GM12878 (cell line): ENCODE measurements at regions not wholly inside any gene's neighbourhood (a gene's known extent, or its start where the extent isn't known, plus 50 kb on each side); places are given as distances from the start of the nearest gene placed in this dataset.

Experiments
- ATAC-seq: fragments of 200-7000 bp; cut with Tn5 transposase; 3 replicates; pipeline ENCODE4 v1.9.1; 2020; ENCODE audit warnings: mild to moderate bottlenecking, moderate library complexity
- BruUV-seq: library from RNA; stranded (reverse); fragments of 400-500 nt; replicated peaks from 2 replicates; lab custom pipeline; 2021; lab: Mats Ljungman, UMichigan
- CTCF ChIA-PET: fragments of 300-600 bp; sonication (Branson Sonifier 250); formaldehyde crosslinking; extraction: SDS; loops from one replicate; lab custom pipeline; 2021; ENCODE audit warnings: inconsistent platforms; lab: Yijun Ruan, JAX
- POLR2A ChIA-PET: fragments of 350-600 bp; formaldehyde crosslinking; extraction: SDS; loops from one replicate; lab custom pipeline; 2021; ENCODE audit warnings: inconsistent platforms; lab: Charles Lee
- RAD21 ChIA-PET: fragments of 300-600 bp; sonication (Branson Sonifier 250); formaldehyde crosslinking; loops from one replicate; lab custom pipeline; 2023; ENCODE audit warnings: antibody characterized with exemption; ENCODE audit not compliant: unreplicated experiment; lab: Charles Lee
- SMC1A ChIA-PET: fragments of 300-600 bp; sonication (Branson Sonifier 250); formaldehyde crosslinking; loops from one replicate; lab custom pipeline; 2023; ENCODE audit not compliant: unreplicated experiment, uncharacterized antibody; lab: Charles Lee
- DNase-seq: peaks from one replicate; pipeline ENCODE4 v3.0.0-alpha.2; 2011; ENCODE audit warnings: low read depth, low spot score
- FAIRE-seq: peaks from 3 replicates; lab custom pipeline; 2011; peaks lifted over from hg19 to GRCh38; lab: Jason Lieb, UNC
- H2AFZ ChIP-seq: 2 replicates; pipeline ENCODE4 v1.6.0; 2011; ENCODE audit warnings: low read depth, low read length, control low read depth; ENCODE audit not compliant: control insufficient read depth
- H3K27ac ChIP-seq: 2 replicates; pipeline ENCODE4 v1.5.1; 2011; ENCODE audit warnings: control low read depth; ENCODE audit not compliant: control insufficient read depth, insufficient read depth
- H3K27me3 ChIP-seq, 2 experiments: replicated peaks in 1 of 2; 2 replicates each; pipeline versions ENCODE4 v1.6.0 to v1.6.1; 2011; ENCODE audit warnings: low read length in 1 of 2; ENCODE audit not compliant: control insufficient read depth in 2 of 2, insufficient read depth in 2 of 2
- H3K36me3 ChIP-seq, 2 experiments: 2 replicates each; pipeline ENCODE4 v1.5.1; 2011; ENCODE audit warnings: low read length in 1 of 2; ENCODE audit not compliant: control insufficient read depth in 2 of 2, insufficient read depth in 2 of 2
- H3K4me1 ChIP-seq: 2 replicates; pipeline ENCODE4 v1.6.1; 2011; ENCODE audit warnings: mild to moderate bottlenecking, low read length, moderate library complexity, mixed read lengths; ENCODE audit not compliant: control insufficient read depth, insufficient read depth
- H3K4me2 ChIP-seq: 2 replicates; pipeline ENCODE4 v1.6.0; 2011; ENCODE audit warnings: control low read depth; ENCODE audit not compliant: control insufficient read depth, insufficient read depth
- H3K4me3 ChIP-seq: fragments of 200-600 bp; sonication (generic); 2 replicates; pipeline ENCODE4 v1.5.1; 2016
- H3K79me2 ChIP-seq: 2 replicates; pipeline ENCODE4 v1.6.0; 2011; ENCODE audit warnings: low read length; ENCODE audit not compliant: control insufficient read depth, insufficient read depth
- H3K9ac ChIP-seq: 2 replicates; pipeline ENCODE4 v1.8.0; 2011; ENCODE audit warnings: low read length, control low read depth, mixed read lengths; ENCODE audit not compliant: control insufficient read depth, insufficient read depth
- H3K9me3 ChIP-seq: replicated peaks from 3 replicates; pipeline ENCODE4 v1.5.1; 2011; ENCODE audit warnings: mild to moderate bottlenecking, low read length; ENCODE audit not compliant: control insufficient read depth, insufficient read depth
- H4K20me1 ChIP-seq: 2 replicates; pipeline ENCODE4 v1.6.0; 2011; ENCODE audit not compliant: control insufficient read depth, insufficient read depth
- ETV6 ChIP-seq, 2 experiments: fragments of 450-650 bp in 1 of 2; IDR thresholded peaks in 1 of 2; conservative IDR thresholded peaks in 1 of 2; 2 replicates each; pipeline ENCODE4 v1.6.1; 2014; ENCODE audit warnings: antibody characterized with exemption in 1 of 2, borderline replicate concordance in 1 of 2, low read depth in 1 of 2, mild to moderate bottlenecking in 1 of 2, moderate library complexity in 1 of 2
- HSF1 ChIP-seq: fragments of 150-350 bp; IDR thresholded peaks from 2 replicates; pipeline ENCODE4 v1.6.1; 2014; ENCODE audit warnings: mild to moderate bottlenecking, low read depth, low read length
- MEF2A ChIP-seq: IDR thresholded peaks from 2 replicates; pipeline ENCODE4 v1.6.1; 2011; ENCODE audit warnings: low read depth, mild to moderate bottlenecking, low read length, moderate library complexity; ENCODE audit not compliant: insufficient read depth
- MTA2 ChIP-seq: fragments of 450-650 bp; IDR thresholded peaks from 2 replicates; pipeline ENCODE4 v1.6.1; 2016; ENCODE audit warnings: low read depth, mild to moderate bottlenecking, moderate library complexity
- PRDM15 ChIP-seq: fragments of 450-650 bp; formaldehyde crosslinking; IDR thresholded peaks from 2 replicates; pipeline ENCODE4 v1.4.0; 2020; ENCODE audit warnings: mild to moderate bottlenecking, moderate library complexity
- SRF ChIP-seq, 2 experiments: IDR thresholded peaks; 2 replicates each; pipeline ENCODE4 v1.6.1; 2011; ENCODE audit warnings: low read depth in 2 of 2, low read length in 2 of 2, mild to moderate bottlenecking in 1 of 2, moderate library complexity in 1 of 2
- STAT1 ChIP-seq: fragments of 450-650 bp; conservative IDR thresholded peaks from 2 replicates; pipeline ENCODE4 v1.6.1; 2014; ENCODE audit warnings: antibody characterized with exemption, mild to moderate bottlenecking
- TAF1 ChIP-seq: IDR thresholded peaks from 2 replicates; pipeline ENCODE4 v1.6.1; 2011; ENCODE audit warnings: mild to moderate bottlenecking, low read depth, low read length, borderline replicate concordance
- WGBS: methylation state at CpG from one replicate; pipeline ENCODE4 v1.1.6; 2016; ENCODE audit warnings: low lambda C conversion rate; ENCODE audit not compliant: insufficient replicate concordance, insufficient coverage; ENCODE audit errors: missing lambda C conversion rate; 5-methylcytosine and 5-hydroxymethylcytosine counted together
- in situ Hi-C: fragments of 300-500 bp; cut with MboI; formaldehyde crosslinking; loops from 9 replicates; pipeline ENCODE4 v1.14.3; 2018; ENCODE audit warnings: mixed read lengths
- intact Hi-C: fragments of 100-400 bp; cut with micrococcal nuclease; formaldehyde crosslinking; loops from one replicate; pipeline ENCODE4 v1.14.2; 2022; ENCODE audit not compliant: unreplicated experiment

- Histone ChIP-seq H3K4me3 (no peak overlapping the region), H2AFZ (no peak overlapping the region), H3K79me2 (no peaks in the 10 kb centered on the region), H3K36me3 (no peaks in the 10 kb centered on the region), H3K27me3 (no peaks in the 10 kb centered on the region), H4K20me1 (no peaks in the 10 kb centered on the region), H3K27ac (no peak overlapping the region), H3K9ac (no peak overlapping the region), H3K4me2 (no peak overlapping the region), H3K4me1 (no peaks in the 10 kb centered on the region), H3K9me3 (no peaks in the 10 kb centered on the region)
- BruUV-seq: no TSS peak
- ChIA-PET CTCF (no interaction called here), RAD21 (no interaction called here), POLR2A (no interaction called here), SMC1A (no interaction called here)
- no peak for TF ChIP-seq PRDM15
- no peak for TF ChIP-seq TAF1
- TF ChIP-seq MEF2A: no peak
- no peak for TF ChIP-seq MTA2
- no peak for TF ChIP-seq HSF1
- no peak for TF ChIP-seq ETV6 (conservative IDR thresholded peaks at IDR 0.05 in 1 of 2, IDR thresholded peaks at IDR 0.05 in 1 of 2; ENCODE audit: borderline replicate concordance in 1 of 2, low read depth in 1 of 2)
- no peak for TF ChIP-seq SRF (IDR thresholded peaks at IDR 0.05; ENCODE audit: low read depth in 2 of 2, low read length in 2 of 2)
- no peak for TF ChIP-seq STAT1
- DNase-seq (no peak), ATAC-seq (no peak), FAIRE-seq (no peak)
- WGBS: 11% methylated on average over 3 of the region's 3 CpGs
- intact Hi-C loops: no loop called here
- in situ Hi-C loops: no loop called here
Measured at GRCh38 chr2:56682397-56682760, 498.6 kb downstream of the CCDC85A start.
